ENCODE measurements at regions not wholly inside any gene's neighbourhood (a gene's known extent, or its start where the extent isn't known, plus 50 kb on each side); places are given as distances from the start of the nearest gene placed in this dataset.

DNA sequence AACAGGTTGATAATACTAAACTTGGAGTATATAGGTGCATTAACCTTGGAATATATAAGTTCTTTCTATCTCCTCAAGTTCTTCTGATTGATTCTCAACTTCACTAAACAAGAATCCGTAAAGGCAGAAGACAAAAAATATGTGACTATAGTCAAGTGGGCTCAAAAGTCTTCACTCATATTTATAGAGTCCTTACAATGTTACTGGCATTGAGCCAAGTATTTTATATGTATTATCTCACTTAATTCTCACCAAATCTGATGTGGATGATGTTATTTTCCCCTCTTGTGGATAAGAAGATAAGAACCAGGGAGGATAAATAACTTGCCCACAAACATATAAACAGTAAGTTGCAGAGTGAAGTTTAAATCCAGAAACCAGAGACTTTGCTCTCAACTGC lies 486.9 kb downstream of the LRRIQ3 start:
- TF ChIP-seq, protein P1, sequence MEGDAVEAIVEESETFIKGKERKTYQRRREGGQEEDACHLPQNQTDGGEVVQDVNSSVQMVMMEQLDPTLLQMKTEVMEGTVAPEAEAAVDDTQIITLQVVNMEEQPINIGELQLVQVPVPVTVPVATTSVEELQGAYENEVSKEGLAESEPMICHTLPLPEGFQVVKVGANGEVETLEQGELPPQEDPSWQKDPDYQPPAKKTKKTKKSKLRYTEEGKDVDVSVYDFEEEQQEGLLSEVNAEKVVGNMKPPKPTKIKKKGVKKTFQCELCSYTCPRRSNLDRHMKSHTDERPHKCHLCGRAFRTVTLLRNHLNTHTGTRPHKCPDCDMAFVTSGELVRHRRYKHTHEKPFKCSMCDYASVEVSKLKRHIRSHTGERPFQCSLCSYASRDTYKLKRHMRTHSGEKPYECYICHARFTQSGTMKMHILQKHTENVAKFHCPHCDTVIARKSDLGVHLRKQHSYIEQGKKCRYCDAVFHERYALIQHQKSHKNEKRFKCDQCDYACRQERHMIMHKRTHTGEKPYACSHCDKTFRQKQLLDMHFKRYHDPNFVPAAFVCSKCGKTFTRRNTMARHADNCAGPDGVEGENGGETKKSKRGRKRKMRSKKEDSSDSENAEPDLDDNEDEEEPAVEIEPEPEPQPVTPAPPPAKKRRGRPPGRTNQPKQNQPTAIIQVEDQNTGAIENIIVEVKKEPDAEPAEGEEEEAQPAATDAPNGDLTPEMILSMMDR (conservative IDR thresholded peaks at IDR 0.05) = no peak
- TF ChIP-seq EZH2 (IDR thresholded peaks at IDR 0.05; ENCODE audit: low read depth) = no peak

Data from PC-9 (cell line).